HCT116 (cell line): ENCODE measurements at regions not wholly inside any gene's neighbourhood (a gene's known extent, or its start where the extent isn't known, plus 50 kb on each side); places are given as distances from the start of the nearest gene placed in this dataset.

ENCODE experiments used
- CTCF ChIP-seq, 3 experiments: fragments of 200-600 bp in 1 of 3; sonication (generic) in 1 of 3; IDR thresholded peaks in 2 of 3; conservative IDR thresholded peaks in 1 of 3; 2 replicates each; pipeline ENCODE4 v1.5.1; 2012 to 2017; ENCODE audit warnings: low read depth in 2 of 3, low read length in 2 of 3, antibody characterized with exemption in 1 of 3, borderline replicate concordance in 1 of 3, control low read depth in 1 of 3, mild to moderate bottlenecking in 1 of 3, mixed read lengths in 1 of 3, mixed run types in 1 of 3, moderate library complexity in 1 of 3; ENCODE audit not compliant: insufficient read depth in 1 of 3
- ELF1 ChIP-seq: IDR thresholded peaks from 2 replicates; pipeline ENCODE4 v1.6.1; 2012; ENCODE audit warnings: low read depth, borderline replicate concordance
- EZH2phosphoT487 ChIP-seq: fragments of 200-600 bp; IDR thresholded peaks from 2 replicates; pipeline ENCODE4 v1.6.1; 2018; ENCODE audit warnings: antibody characterized with exemption, borderline replicate concordance
- SIN3A ChIP-seq: IDR thresholded peaks from 2 replicates; pipeline ENCODE4 v1.6.1; 2012; ENCODE audit warnings: low read depth
- TF ChIP-seq, protein P1 (sequence below): IDR thresholded peaks from 2 replicates; pipeline ENCODE4 v1.6.1; 2012

DNA sequence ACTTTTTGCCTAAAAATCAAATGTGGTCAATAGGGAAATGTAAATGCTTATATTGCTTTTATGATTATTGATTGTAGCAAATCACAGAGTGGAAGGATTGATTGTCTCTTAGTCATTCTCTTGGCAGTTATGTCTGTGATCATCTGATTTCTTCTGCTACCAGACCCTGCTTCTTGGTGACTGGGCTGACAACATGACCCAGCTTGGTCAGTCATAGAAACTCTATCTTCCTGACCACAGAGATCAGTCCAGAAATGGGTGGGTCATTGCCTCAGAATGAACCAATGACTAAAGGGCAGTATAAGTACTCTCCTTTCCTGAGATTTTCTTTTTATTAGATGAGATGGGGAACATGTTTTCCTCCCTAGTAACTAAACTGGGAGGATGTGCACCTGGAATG is 87.6 kb downstream of the MAIP1 start:
- TF ChIP-seq CTCF (IDR thresholded peaks at IDR 0.05 in 2 of 3, conservative IDR thresholded peaks at IDR 0.05 in 1 of 3; ENCODE audit: borderline replicate concordance in 1 of 3, insufficient read depth in 1 of 3, low read depth in 2 of 3, low read length in 2 of 3), result no peak
- no peak for TF ChIP-seq ELF1
- no peak for TF ChIP-seq EZH2phosphoT487
- no peak for TF ChIP-seq SIN3A
- TF ChIP-seq, protein P1, sequence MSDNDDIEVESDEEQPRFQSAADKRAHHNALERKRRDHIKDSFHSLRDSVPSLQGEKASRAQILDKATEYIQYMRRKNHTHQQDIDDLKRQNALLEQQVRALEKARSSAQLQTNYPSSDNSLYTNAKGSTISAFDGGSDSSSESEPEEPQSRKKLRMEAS, result no peak
